ENCODE measurements at regions not wholly inside any gene's neighbourhood (a gene's known extent, or its start where the extent isn't known, plus 50 kb on each side); places are given as distances from the start of the nearest gene placed in this dataset.

DNA sequence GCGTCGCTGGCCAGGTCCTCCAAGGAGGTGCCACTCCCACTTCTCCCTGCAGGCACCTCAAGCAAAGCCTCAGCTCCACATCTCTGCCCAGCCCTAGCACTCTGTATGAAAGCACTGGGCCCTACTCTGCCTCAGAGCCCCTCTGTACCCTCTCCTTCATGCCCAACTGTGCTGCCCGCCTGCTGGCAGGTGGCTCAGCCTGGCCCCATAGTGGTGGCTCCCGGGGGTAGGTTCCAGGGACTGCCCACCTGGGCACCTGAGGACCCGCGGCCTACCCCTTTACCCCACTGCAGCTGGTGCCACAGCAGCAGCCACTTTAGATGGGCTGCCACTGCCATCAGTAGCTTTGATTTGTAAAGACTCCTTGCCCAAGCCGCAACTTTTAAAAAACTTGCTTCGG lies 1672.8 kb downstream of the LRRC4C start:
- Histone ChIP-seq H3K9me3 (ENCODE audit: insufficient read depth, low read length) (no peaks in the 10 kb centered on the region), H3K9ac (ENCODE audit: low read length) (no peak overlapping the region), H3K27ac (ENCODE audit: low read length) (no peak overlapping the region), H3K4me2 (ENCODE audit: low read length) (no peak overlapping the region), H4K20me1 (ENCODE audit: insufficient read depth, low read length) (no peaks in the 10 kb centered on the region), H2AFZ (ENCODE audit: low read depth, low read length) (no peak overlapping the region), H3K36me3 (replicated peaks; ENCODE audit: low read depth, low read length) (no peaks in the 10 kb centered on the region), H3K4me1 (ENCODE audit: low read length) (peaks cover 3% of the 10 kb centered on the region; the same call in 1 of the 2 replicates), H3K4me3 (ENCODE audit: low read length) (no peak overlapping the region), H3K79me2 (ENCODE audit: low read length) (no peaks in the 10 kb centered on the region), H3K27me3 (ENCODE audit: low read depth, low read length) (no peaks in the 10 kb centered on the region)
- TF ChIP-seq, protein P1, sequence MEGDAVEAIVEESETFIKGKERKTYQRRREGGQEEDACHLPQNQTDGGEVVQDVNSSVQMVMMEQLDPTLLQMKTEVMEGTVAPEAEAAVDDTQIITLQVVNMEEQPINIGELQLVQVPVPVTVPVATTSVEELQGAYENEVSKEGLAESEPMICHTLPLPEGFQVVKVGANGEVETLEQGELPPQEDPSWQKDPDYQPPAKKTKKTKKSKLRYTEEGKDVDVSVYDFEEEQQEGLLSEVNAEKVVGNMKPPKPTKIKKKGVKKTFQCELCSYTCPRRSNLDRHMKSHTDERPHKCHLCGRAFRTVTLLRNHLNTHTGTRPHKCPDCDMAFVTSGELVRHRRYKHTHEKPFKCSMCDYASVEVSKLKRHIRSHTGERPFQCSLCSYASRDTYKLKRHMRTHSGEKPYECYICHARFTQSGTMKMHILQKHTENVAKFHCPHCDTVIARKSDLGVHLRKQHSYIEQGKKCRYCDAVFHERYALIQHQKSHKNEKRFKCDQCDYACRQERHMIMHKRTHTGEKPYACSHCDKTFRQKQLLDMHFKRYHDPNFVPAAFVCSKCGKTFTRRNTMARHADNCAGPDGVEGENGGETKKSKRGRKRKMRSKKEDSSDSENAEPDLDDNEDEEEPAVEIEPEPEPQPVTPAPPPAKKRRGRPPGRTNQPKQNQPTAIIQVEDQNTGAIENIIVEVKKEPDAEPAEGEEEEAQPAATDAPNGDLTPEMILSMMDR (IDR thresholded peaks at IDR 0.05; ENCODE audit: low read depth, low read length) = no peak
- TF ChIP-seq EZH2phosphoT487 (IDR thresholded peaks at IDR 0.05; ENCODE audit: low read depth) = no peak

DNA sequence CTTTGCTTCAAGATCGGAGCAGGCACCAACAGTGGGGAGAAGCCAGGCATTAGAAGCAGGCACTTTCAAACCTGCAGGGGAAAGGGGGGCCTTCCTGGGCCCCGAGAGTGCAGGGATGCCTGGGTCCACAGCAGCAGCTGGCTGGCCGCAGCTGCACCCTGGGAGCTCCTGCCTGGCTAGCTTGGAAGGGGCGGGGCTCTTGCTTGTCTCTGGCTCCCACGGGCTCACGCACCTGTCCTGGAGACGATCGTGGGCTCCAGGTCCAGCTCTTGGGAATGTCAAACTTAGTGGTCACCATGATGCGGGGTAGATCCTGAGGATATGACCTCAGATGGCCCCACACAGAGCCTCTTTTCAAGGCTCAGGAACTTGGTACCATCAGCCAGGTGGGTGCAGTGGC lies 1673.2 kb downstream of the LRRC4C start:
- H3K4me1 ChIP-seq (ENCODE audit: low read length) = peaks cover 3% of the 10 kb centered on the region; the same call in 1 of the 2 replicates
- H3K27ac ChIP-seq (ENCODE audit: low read length) = no peak overlapping the region
- no peak overlapping the region for H2AFZ ChIP-seq (ENCODE audit: low read depth, low read length)
- no peak overlapping the region for H3K4me2 ChIP-seq (ENCODE audit: low read length)
- no peaks in the 10 kb centered on the region for H3K79me2 ChIP-seq (ENCODE audit: low read length)
- H3K36me3 ChIP-seq (replicated peaks; ENCODE audit: low read depth, low read length) = no peaks in the 10 kb centered on the region
- H3K9me3 ChIP-seq (ENCODE audit: insufficient read depth, low read length) = no peaks in the 10 kb centered on the region
- H4K20me1 ChIP-seq (ENCODE audit: insufficient read depth, low read length) = no peaks in the 10 kb centered on the region
- TF ChIP-seq, protein P1 (IDR thresholded peaks at IDR 0.05; ENCODE audit: low read depth, low read length) = no peak
- TF ChIP-seq EZH2phosphoT487 (IDR thresholded peaks at IDR 0.05; ENCODE audit: low read depth) = no peak
- no peak overlapping the region for H3K4me3 ChIP-seq (ENCODE audit: low read length)
- H3K27me3 ChIP-seq (ENCODE audit: low read depth, low read length) = no peaks in the 10 kb centered on the region
- no peak overlapping the region for H3K9ac ChIP-seq (ENCODE audit: low read length)

DNA sequence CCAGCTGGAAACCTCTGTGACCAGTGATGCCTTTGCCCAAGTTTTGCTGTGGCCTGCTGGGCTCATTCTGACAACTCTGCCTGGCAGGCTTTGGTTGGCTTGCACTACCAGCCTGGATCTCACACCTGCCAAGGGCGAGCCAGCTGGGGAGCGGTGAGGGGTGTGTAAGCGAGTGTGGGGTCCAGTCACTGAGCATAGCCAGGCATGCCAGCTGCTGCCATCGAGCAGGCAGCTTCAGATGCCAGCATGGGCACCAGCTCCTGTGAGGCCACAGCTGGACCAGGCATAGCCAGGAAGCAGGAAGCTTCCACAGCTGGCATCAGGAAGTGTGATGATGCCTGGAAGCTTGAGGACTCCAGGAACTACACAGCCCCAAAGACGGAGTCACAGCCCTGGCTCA lies 1674.6 kb downstream of the LRRC4C start:
- no peak for TF ChIP-seq EZH2phosphoT487 (IDR thresholded peaks at IDR 0.05; ENCODE audit: low read depth)
- TF ChIP-seq, protein P1 (IDR thresholded peaks at IDR 0.05; ENCODE audit: low read depth, low read length) = no peak
- H3K4me3 ChIP-seq (ENCODE audit: low read length) = no peak overlapping the region
- no peak overlapping the region for H3K27ac ChIP-seq (ENCODE audit: low read length)
- no peaks in the 10 kb centered on the region; the same call in 1 of the 2 replicates for H3K4me1 ChIP-seq (ENCODE audit: low read length)
- no peaks in the 10 kb centered on the region for H3K36me3 ChIP-seq (replicated peaks; ENCODE audit: low read depth, low read length)
- no peak overlapping the region for H3K4me2 ChIP-seq (ENCODE audit: low read length)
- H4K20me1 ChIP-seq (ENCODE audit: insufficient read depth, low read length) = no peaks in the 10 kb centered on the region
- no peaks in the 10 kb centered on the region for H3K27me3 ChIP-seq (ENCODE audit: low read depth, low read length)
- no peaks in the 10 kb centered on the region for H3K79me2 ChIP-seq (ENCODE audit: low read length)
- no peak overlapping the region for H3K9ac ChIP-seq (ENCODE audit: low read length)
- no peaks in the 10 kb centered on the region for H3K9me3 ChIP-seq (ENCODE audit: insufficient read depth, low read length)
- no peak overlapping the region for H2AFZ ChIP-seq (ENCODE audit: low read depth, low read length)

DNA sequence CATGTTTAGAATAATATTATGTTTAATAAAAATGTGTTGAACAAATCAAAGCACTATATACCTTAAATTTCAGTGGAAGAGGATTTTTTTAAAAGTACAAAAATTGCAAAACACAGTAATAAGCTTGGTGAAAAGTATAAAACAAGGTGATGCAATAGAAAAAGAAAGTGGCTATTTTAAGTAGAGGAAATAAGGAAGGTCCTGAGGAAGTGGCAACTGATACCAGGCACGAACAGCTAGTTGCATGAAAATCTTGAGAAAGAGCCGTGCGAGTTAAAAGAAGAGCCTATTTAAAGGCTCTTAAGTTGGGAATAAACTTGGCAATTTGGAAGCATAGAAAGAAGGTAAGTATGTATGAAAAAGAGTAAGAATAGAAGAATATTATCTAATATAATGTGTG lies 1679.3 kb downstream of the LRRC4C start:
- H2AFZ ChIP-seq (ENCODE audit: low read depth, low read length) = no peak overlapping the region
- no peaks in the 10 kb centered on the region for H3K79me2 ChIP-seq (ENCODE audit: low read length)
- H3K4me3 ChIP-seq (ENCODE audit: low read length) = no peak overlapping the region
- TF ChIP-seq, protein P1 (IDR thresholded peaks at IDR 0.05; ENCODE audit: low read depth, low read length) = no peak
- TF ChIP-seq EZH2phosphoT487 (IDR thresholded peaks at IDR 0.05; ENCODE audit: low read depth) = no peak
- H3K27me3 ChIP-seq (ENCODE audit: low read depth, low read length) = no peaks in the 10 kb centered on the region
- no peaks in the 10 kb centered on the region for H4K20me1 ChIP-seq (ENCODE audit: insufficient read depth, low read length)
- H3K9me3 ChIP-seq (ENCODE audit: insufficient read depth, low read length) = no peaks in the 10 kb centered on the region
- no peak overlapping the region for H3K9ac ChIP-seq (ENCODE audit: low read length)
- H3K4me2 ChIP-seq (ENCODE audit: low read length) = peak overlapping the region; percentile 29; the same call in 1 of the 2 replicates
- H3K36me3 ChIP-seq (replicated peaks; ENCODE audit: low read depth, low read length) = no peaks in the 10 kb centered on the region
- no peak overlapping the region for H3K27ac ChIP-seq (ENCODE audit: low read length)
- H3K4me1 ChIP-seq (ENCODE audit: low read length) = no peaks in the 10 kb centered on the region; the same call in 1 of the 2 replicates
